IMR-90 (cell line): ENCODE measurements at regions not wholly inside any gene's neighbourhood (a gene's known extent, or its start where the extent isn't known, plus 50 kb on each side); places are given as distances from the start of the nearest gene placed in this dataset.

ENCODE experiments used
- ATAC-seq: fragments of 200-7000 bp; cut with Tn5 transposase; 2 replicates; pipeline ENCODE4 v1.9.1; 2020; ENCODE audit warnings: low read depth, mild to moderate bottlenecking, moderate library complexity
- BruUV-seq: library from RNA; stranded (reverse); fragments of 400-500 nt; replicated peaks from 2 replicates; lab custom pipeline; 2021; lab: Mats Ljungman, UMichigan
- CTCF ChIA-PET: fragments of 300-600 bp; formaldehyde crosslinking; extraction: SDS; loops from one replicate; lab custom pipeline; 2021; ENCODE audit warnings: antibody characterized with exemption; lab: Yijun Ruan, JAX
- POLR2A ChIA-PET: fragments of 300-600 bp; sonication (Branson Sonifier 250); formaldehyde crosslinking; loops from one replicate; lab custom pipeline; 2022; ENCODE audit warnings: antibody characterized with exemption; ENCODE audit not compliant: unreplicated experiment; lab: Charles Lee
- DNase-seq: peaks from one replicate; pipeline ENCODE4 v3.0.0; 2013
- H2AFZ ChIP-seq: replicated peaks from 2 replicates; pipeline ENCODE3; 2013; ENCODE audit warnings: low read length, mild to moderate bottlenecking; ENCODE audit not compliant: poor library complexity
- H2AK5ac ChIP-seq: 2 replicates; pipeline ENCODE4 v1.6.1; 2013; ENCODE audit warnings: low read depth, low read length, inconsistent platforms
- H2AK9ac ChIP-seq: replicated peaks from 2 replicates; pipeline ENCODE3; 2013; ENCODE audit warnings: mild to moderate bottlenecking, low read depth, low read length, moderate library complexity; ENCODE audit not compliant: poor library complexity
- H2BK120ac ChIP-seq: 2 replicates; pipeline ENCODE4 v1.6.1; 2013; ENCODE audit warnings: low read depth, low read length, inconsistent platforms
- H2BK15ac ChIP-seq: 3 replicates; pipeline ENCODE4 v1.6.1; 2013; ENCODE audit warnings: low read depth, low read length, inconsistent platforms
- H2BK20ac ChIP-seq: 2 replicates; pipeline ENCODE4 v1.6.1; 2013; ENCODE audit warnings: low read depth, mild to moderate bottlenecking, inconsistent platforms, low read length, moderate library complexity
- H2BK5ac ChIP-seq: 2 replicates; pipeline ENCODE4 v1.6.1; 2013; ENCODE audit warnings: mild to moderate bottlenecking, low read depth, low read length, inconsistent platforms; ENCODE audit not compliant: poor library complexity, severe bottlenecking
- H3K14ac ChIP-seq: replicated peaks from 2 replicates; pipeline ENCODE4 v1.6.1; 2013; ENCODE audit warnings: low read depth, low read length, inconsistent platforms
- H3K18ac ChIP-seq: 2 replicates; pipeline ENCODE4 v1.6.1; 2013; ENCODE audit warnings: low read depth, low read length, control low read depth
- H3K23ac ChIP-seq: 2 replicates; pipeline ENCODE4 v1.6.1; 2013; ENCODE audit warnings: low read depth, low read length, inconsistent platforms
- H3K27ac ChIP-seq: 2 replicates; pipeline ENCODE4 v1.5.1; 2013; ENCODE audit warnings: mild to moderate bottlenecking, control low read depth, low read length; ENCODE audit not compliant: insufficient read depth
- H3K27me3 ChIP-seq: 2 replicates; pipeline ENCODE4 v1.6.1; 2013; ENCODE audit warnings: low read length; ENCODE audit not compliant: control insufficient read depth, insufficient read depth
- H3K36me3 ChIP-seq: 2 replicates; pipeline ENCODE4 v1.6.1; 2013; ENCODE audit warnings: low read length, mixed read lengths; ENCODE audit not compliant: control insufficient read depth, insufficient read depth
- H3K4ac ChIP-seq: 2 replicates; pipeline ENCODE4 v1.6.1; 2013; ENCODE audit warnings: low read depth, low read length, inconsistent platforms
- H3K4me1 ChIP-seq: 2 replicates; pipeline ENCODE4 v1.6.1; 2013; ENCODE audit warnings: low read length, mixed read lengths; ENCODE audit not compliant: control insufficient read depth, insufficient read depth
- H3K4me2 ChIP-seq: 2 replicates; pipeline ENCODE4 v1.6.1; 2013; ENCODE audit warnings: low read depth, mild to moderate bottlenecking, control low read depth, low read length, moderate library complexity
- H3K4me3 ChIP-seq: 2 replicates; pipeline ENCODE4 v1.5.1; 2013; ENCODE audit warnings: low read depth, mild to moderate bottlenecking, control low read depth, low read length, moderate library complexity; ENCODE audit not compliant: insufficient read depth
- H3K56ac ChIP-seq: 2 replicates; pipeline ENCODE4 v1.6.1; 2013; ENCODE audit warnings: low read length, inconsistent platforms; ENCODE audit not compliant: insufficient read depth; ENCODE audit errors: extremely low read depth
- H3K79me1 ChIP-seq, 2 experiments: 2 replicates each; pipeline ENCODE4 v1.6.1; 2013; ENCODE audit warnings: low read length in 2 of 2, inconsistent platforms in 1 of 2, low read depth in 1 of 2
- H3K9ac ChIP-seq: 2 replicates; pipeline ENCODE4 v1.6.1; 2013; ENCODE audit warnings: low read depth, low read length, control low read depth
- H3K9me1 ChIP-seq: 2 replicates; pipeline ENCODE4 v1.6.1; 2013; ENCODE audit warnings: low read length, inconsistent platforms; ENCODE audit not compliant: insufficient read depth
- H3K9me3 ChIP-seq: 2 replicates; pipeline ENCODE4 v1.6.1; 2013; ENCODE audit warnings: low read length; ENCODE audit not compliant: control insufficient read depth, insufficient read depth
- H4K20me1 ChIP-seq: 2 replicates; pipeline ENCODE4 v1.6.1; 2013; ENCODE audit warnings: low read length, inconsistent platforms; ENCODE audit not compliant: insufficient read depth
- H4K5ac ChIP-seq: 2 replicates; pipeline ENCODE4 v1.6.1; 2013; ENCODE audit warnings: mild to moderate bottlenecking, low read depth, low read length, control low read depth
- H4K8ac ChIP-seq, 2 experiments: 2 replicates each; pipeline ENCODE4 v1.6.1; 2013; ENCODE audit warnings: low read depth in 2 of 2, low read length in 2 of 2, control low read depth in 1 of 2, inconsistent platforms in 1 of 2
- H4K91ac ChIP-seq: 2 replicates; pipeline ENCODE4 v1.6.1; 2013; ENCODE audit warnings: low read depth, low read length, inconsistent platforms; ENCODE audit not compliant: insufficient read depth
- BHLHE40 ChIP-seq: fragments of 150-350 bp; IDR thresholded peaks from 2 replicates; pipeline ENCODE4 v1.6.1; 2016; ENCODE audit warnings: mild to moderate bottlenecking, low read depth, low read length
- CEBPB ChIP-seq: IDR thresholded peaks from 2 replicates; pipeline ENCODE4 v1.6.1; 2012; ENCODE audit warnings: low read depth, low read length, improper control_type of control experiment
- FOS ChIP-seq: fragments of 150-350 bp; IDR thresholded peaks from 2 replicates; pipeline ENCODE4 v1.6.1; 2016; ENCODE audit warnings: low read depth, low read length
- MXI1 ChIP-seq: IDR thresholded peaks from 2 replicates; pipeline ENCODE4 v1.6.1; 2012; ENCODE audit warnings: low read depth, mild to moderate bottlenecking, low read length, moderate library complexity, borderline replicate concordance
- NFE2L2 ChIP-seq: fragments of 150-350 bp; IDR thresholded peaks from 2 replicates; pipeline ENCODE4 v1.6.1; 2016; ENCODE audit warnings: low read depth, mild to moderate bottlenecking, low read length
- RAD21 ChIP-seq: IDR thresholded peaks from 2 replicates; pipeline ENCODE4 v1.6.1; 2012; ENCODE audit warnings: low read length, improper control_type of control experiment
- RCOR1 ChIP-seq: IDR thresholded peaks from 2 replicates; pipeline ENCODE4 v1.6.1; 2012; ENCODE audit warnings: mild to moderate bottlenecking, low read length, improper control_type of control experiment; ENCODE audit not compliant: insufficient replicate concordance
- RFX5 ChIP-seq: IDR thresholded peaks from 2 replicates; pipeline ENCODE4 v1.8.0; 2012; ENCODE audit warnings: low read depth, mild to moderate bottlenecking, low read length, moderate library complexity
- SMC3 ChIP-seq: fragments of 150-350 bp; IDR thresholded peaks from 2 replicates; pipeline ENCODE4 v1.6.1; 2016; ENCODE audit warnings: low read depth, mild to moderate bottlenecking, antibody characterized with exemption, low read length, moderate library complexity
- WGBS, 2 experiments: methylation state at CpG; one replicate each; pipeline versions ENCODE4 v1.1.5 to v1.1.7; 2013; ENCODE audit warnings: missing lambda C conversion rate in 2 of 2; ENCODE audit not compliant: insufficient read length in 1 of 2; ENCODE audit errors: extremely low coverage in 2 of 2; 5-methylcytosine and 5-hydroxymethylcytosine counted together
- dilution Hi-C: fragments of 300-500 bp; cut with HindIII; formaldehyde crosslinking; loops from one replicate; pipeline ENCODE4 v1.14.3; 2018; ENCODE audit warnings: low sequenced_read_pairs; ENCODE audit not compliant: unreplicated experiment
- in situ Hi-C: fragments of 300-500 bp; cut with MboI; formaldehyde crosslinking; loops from 3 replicates; pipeline ENCODE4 v1.14.3; 2019; ENCODE audit warnings: low sequenced_read_pairs, inconsistent platforms, mixed read lengths
- intact Hi-C: fragments of 100-400 bp; cut with micrococcal nuclease; formaldehyde crosslinking; loops from 2 replicates; pipeline ENCODE4 v1.10.0; 2022
- TF ChIP-seq, protein P1 (sequence below): fragments of 150-350 bp; IDR thresholded peaks from 2 replicates; pipeline ENCODE4 v1.6.1; 2017; ENCODE audit warnings: mild to moderate bottlenecking, antibody characterized with exemption, low read length, low read depth

GRCh38 chr6:159525445-159526025, 167.5 kb downstream of the SOD2 start:
- Histone ChIP-seq H3K23ac (no peak overlapping the region), H2AFZ (no peak overlapping the region), H2BK120ac (no peak overlapping the region), H3K27ac (no peak overlapping the region), H3K4me1 (no peaks in the 10 kb centered on the region), H2BK15ac (no peak overlapping the region), H3K79me1 (no peaks in the 10 kb centered on the region), H4K20me1 (no peaks in the 10 kb centered on the region), H3K14ac (no peak overlapping the region), H2AK9ac (no peak overlapping the region), H3K4ac (no peak overlapping the region), H3K9me1 (no peaks in the 10 kb centered on the region), H3K9ac (no peak overlapping the region), H3K36me3 (no peaks in the 10 kb centered on the region), H3K27me3 (no peaks in the 10 kb centered on the region; the same call in 1 of the 2 replicates), H2BK20ac (no peak overlapping the region), H3K4me3 (no peak overlapping the region), H2AK5ac (no peak overlapping the region), H3K18ac (no peak overlapping the region), H3K56ac (no peak overlapping the region), H4K5ac (no peak overlapping the region), H2BK5ac (no peak overlapping the region), H4K91ac (no peak overlapping the region), H4K8ac (no peak overlapping the region), H3K9me3 (no peaks in the 10 kb centered on the region), H3K4me2 (no peak overlapping the region)
- ChIA-PET CTCF (interaction anchor here (0.7 kb wide), 2 partner anchors 19 to 91 kb away, joined by 4 to 5 read pairs; no protein-coding TSS in a partner anchor), POLR2A (no interaction called here)
- WGBS, 2 experiments, result 63% methylated on average over 4 of the region's 9 CpGs; no CpG with 5 or more reads in 1 of the 2 experiments
- ATAC-seq, result no peak
- intact Hi-C loops, result no loop called here
- dilution Hi-C loops, result no loop called here
- TF ChIP-seq RAD21, result no peak
- no peak for TF ChIP-seq MXI1
- no peak for TF ChIP-seq FOS
- no peak for TF ChIP-seq BHLHE40
- no peak for TF ChIP-seq NFE2L2
- no peak for TF ChIP-seq RCOR1
- TF ChIP-seq, protein P1, sequence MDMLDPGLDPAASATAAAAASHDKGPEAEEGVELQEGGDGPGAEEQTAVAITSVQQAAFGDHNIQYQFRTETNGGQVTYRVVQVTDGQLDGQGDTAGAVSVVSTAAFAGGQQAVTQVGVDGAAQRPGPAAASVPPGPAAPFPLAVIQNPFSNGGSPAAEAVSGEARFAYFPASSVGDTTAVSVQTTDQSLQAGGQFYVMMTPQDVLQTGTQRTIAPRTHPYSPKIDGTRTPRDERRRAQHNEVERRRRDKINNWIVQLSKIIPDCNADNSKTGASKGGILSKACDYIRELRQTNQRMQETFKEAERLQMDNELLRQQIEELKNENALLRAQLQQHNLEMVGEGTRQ, result no peak
- TF ChIP-seq SMC3, result no peak
- TF ChIP-seq CEBPB, result no peak
- TF ChIP-seq RFX5, result no peak
- BruUV-seq, result no TSS peak
- DNase-seq, result no peak
- in situ Hi-C loops, result no loop called here
